ENCODE measurements at regions not wholly inside any gene's neighbourhood (a gene's known extent, or its start where the extent isn't known, plus 50 kb on each side); places are given as distances from the start of the nearest gene placed in this dataset.

GRCh38 chr4:57736781-57737180 lies 626.6 kb upstream of the IGFBP7 start:
- TF ChIP-seq CTCF (IDR thresholded peaks at IDR 0.05 in 2 of 3, conservative IDR thresholded peaks at IDR 0.05 in 1 of 3; ENCODE audit: control insufficient read depth in 2 of 3, extremely low read depth in 1 of 3, insufficient read depth in 1 of 3, low read depth in 3 of 3, low read length in 3 of 3) (no peak), EP300 (IDR thresholded peaks at IDR 0.05; ENCODE audit: borderline replicate concordance in 1 of 2, control insufficient read depth in 1 of 2, low read depth in 2 of 2, low read length in 2 of 2) (no peak), EZH2 (IDR thresholded peaks at IDR 0.05; ENCODE audit: borderline replicate concordance, control insufficient read depth, low read depth, low read length) (no peak), CBX3 (IDR thresholded peaks at IDR 0.05; ENCODE audit: borderline replicate concordance, low read depth) (no peak), RFX5 (IDR thresholded peaks at IDR 0.05; ENCODE audit: low read depth, low read length) (no peak), SUPT20H (IDR thresholded peaks at IDR 0.05; ENCODE audit: borderline replicate concordance, control insufficient read depth, low read depth, low read length) (no peak), KAT2A (conservative IDR thresholded peaks at IDR 0.05; ENCODE audit: control insufficient read depth, low read depth, low read length) (no peak), POLR2A (IDR thresholded peaks at IDR 0.05; ENCODE audit: low read depth, low read length) (no peak), SRF (IDR thresholded peaks at IDR 0.05; ENCODE audit: low read depth in 2 of 2, low read length in 2 of 2) (no peak), SP1 (IDR thresholded peaks at IDR 0.05; ENCODE audit: low read depth, low read length) (no peak), SREBF2 (IDR thresholded peaks at IDR 0.05; ENCODE audit: low read length) (no peak)
- TF ChIP-seq, protein P1, sequence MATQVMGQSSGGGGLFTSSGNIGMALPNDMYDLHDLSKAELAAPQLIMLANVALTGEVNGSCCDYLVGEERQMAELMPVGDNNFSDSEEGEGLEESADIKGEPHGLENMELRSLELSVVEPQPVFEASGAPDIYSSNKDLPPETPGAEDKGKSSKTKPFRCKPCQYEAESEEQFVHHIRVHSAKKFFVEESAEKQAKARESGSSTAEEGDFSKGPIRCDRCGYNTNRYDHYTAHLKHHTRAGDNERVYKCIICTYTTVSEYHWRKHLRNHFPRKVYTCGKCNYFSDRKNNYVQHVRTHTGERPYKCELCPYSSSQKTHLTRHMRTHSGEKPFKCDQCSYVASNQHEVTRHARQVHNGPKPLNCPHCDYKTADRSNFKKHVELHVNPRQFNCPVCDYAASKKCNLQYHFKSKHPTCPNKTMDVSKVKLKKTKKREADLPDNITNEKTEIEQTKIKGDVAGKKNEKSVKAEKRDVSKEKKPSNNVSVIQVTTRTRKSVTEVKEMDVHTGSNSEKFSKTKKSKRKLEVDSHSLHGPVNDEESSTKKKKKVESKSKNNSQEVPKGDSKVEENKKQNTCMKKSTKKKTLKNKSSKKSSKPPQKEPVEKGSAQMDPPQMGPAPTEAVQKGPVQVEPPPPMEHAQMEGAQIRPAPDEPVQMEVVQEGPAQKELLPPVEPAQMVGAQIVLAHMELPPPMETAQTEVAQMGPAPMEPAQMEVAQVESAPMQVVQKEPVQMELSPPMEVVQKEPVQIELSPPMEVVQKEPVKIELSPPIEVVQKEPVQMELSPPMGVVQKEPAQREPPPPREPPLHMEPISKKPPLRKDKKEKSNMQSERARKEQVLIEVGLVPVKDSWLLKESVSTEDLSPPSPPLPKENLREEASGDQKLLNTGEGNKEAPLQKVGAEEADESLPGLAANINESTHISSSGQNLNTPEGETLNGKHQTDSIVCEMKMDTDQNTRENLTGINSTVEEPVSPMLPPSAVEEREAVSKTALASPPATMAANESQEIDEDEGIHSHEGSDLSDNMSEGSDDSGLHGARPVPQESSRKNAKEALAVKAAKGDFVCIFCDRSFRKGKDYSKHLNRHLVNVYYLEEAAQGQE (IDR thresholded peaks at IDR 0.05; ENCODE audit: low read depth, low read length), result no peak

All from GM12878 (cell line).